MM.1S (cell line): ENCODE measurements at regions not wholly inside any gene's neighbourhood (a gene's known extent, or its start where the extent isn't known, plus 50 kb on each side); places are given as distances from the start of the nearest gene placed in this dataset.

Experiments used
- DNase-seq: peaks from one replicate; pipeline ENCODE4 v3.0.0-alpha.2; 2015
- H2AFZ ChIP-seq: fragments of 300-600 bp; sonication (generic); 2 replicates; pipeline ENCODE4 v1.6.0; 2016; ENCODE audit warnings: antibody characterized with exemption, low read length
- H3F3A ChIP-seq: fragments of 300-600 bp; sonication (generic); 2 replicates; pipeline ENCODE4 v1.6.1; 2016; ENCODE audit warnings: mild to moderate bottlenecking, antibody characterized with exemption, low read length, moderate library complexity, mixed read lengths; ENCODE audit not compliant: insufficient read depth
- H3K27ac ChIP-seq: fragments of 300-600 bp; sonication (generic); 2 replicates; pipeline ENCODE4 v1.5.1; 2016; ENCODE audit warnings: mild to moderate bottlenecking, low read length
- H3K27me3 ChIP-seq: fragments of 300-600 bp; sonication (generic); replicated peaks from 2 replicates; pipeline ENCODE4 v1.6.0; 2016; ENCODE audit warnings: low read length; ENCODE audit not compliant: insufficient read depth
- H3K36me3 ChIP-seq: fragments of 300-600 bp; sonication (generic); replicated peaks from 2 replicates; pipeline ENCODE4 v1.6.1; 2016; ENCODE audit warnings: mild to moderate bottlenecking, low read length, mixed read lengths; ENCODE audit not compliant: insufficient read depth
- H3K4me1 ChIP-seq: fragments of 300-600 bp; sonication (generic); 2 replicates; pipeline ENCODE4 v1.6.1; 2016; ENCODE audit warnings: low read length, mixed read lengths
- H3K4me2 ChIP-seq: fragments of 300-600 bp; sonication (generic); 2 replicates; pipeline ENCODE4 v1.6.0; 2016; ENCODE audit warnings: low read depth, low read length
- H3K4me3 ChIP-seq: fragments of 300-600 bp; sonication (generic); 2 replicates; pipeline ENCODE4 v1.5.1; 2016; ENCODE audit warnings: low read length, mixed read lengths
- H3K79me2 ChIP-seq: fragments of 300-600 bp; sonication (generic); 2 replicates; pipeline ENCODE4 v1.6.1; 2016; ENCODE audit warnings: mixed run types, low read length, mixed read lengths
- H3K9ac ChIP-seq: fragments of 300-600 bp; sonication (generic); 2 replicates; pipeline ENCODE4 v1.6.1; 2016; ENCODE audit warnings: low read length, mixed read lengths
- H3K9me2 ChIP-seq: fragments of 300-600 bp; sonication (generic); replicated peaks from 2 replicates; pipeline ENCODE4 v1.6.1; 2016; ENCODE audit warnings: mild to moderate bottlenecking, low read length, mixed read lengths; ENCODE audit not compliant: insufficient read depth
- H3K9me3 ChIP-seq: fragments of 300-600 bp; sonication (generic); replicated peaks from 2 replicates; pipeline ENCODE4 v1.6.1; 2016; ENCODE audit warnings: mild to moderate bottlenecking, low read length, mixed read lengths; ENCODE audit not compliant: insufficient read depth
- H4K20me1 ChIP-seq: fragments of 300-600 bp; sonication (generic); 2 replicates; pipeline ENCODE4 v1.6.1; 2016; ENCODE audit warnings: mild to moderate bottlenecking, low read length, moderate library complexity, mixed read lengths; ENCODE audit not compliant: insufficient read depth
- CTCF ChIP-seq: fragments of 300-600 bp; sonication (generic); IDR thresholded peaks from 2 replicates; pipeline ENCODE4 v1.5.1; 2016; ENCODE audit warnings: antibody characterized with exemption, low read length, mixed read lengths
- EZH2 ChIP-seq: fragments of 300-600 bp; sonication (generic); optimal IDR thresholded peaks from 2 replicates; pipeline ENCODE3; 2017; ENCODE audit warnings: low read depth, mild to moderate bottlenecking, antibody characterized with exemption, low read length, mixed read lengths
- EZH2phosphoT487 ChIP-seq: fragments of 300-600 bp; sonication (generic); IDR thresholded peaks from 2 replicates; pipeline ENCODE4 v1.6.1; 2018; ENCODE audit warnings: antibody characterized with exemption, low read length

- Histone ChIP-seq H3K36me3 (no peaks in the 10 kb centered on the region), H3K9ac (no peak overlapping the region), H3K27ac (no peak overlapping the region), H3K4me3 (no peak overlapping the region), H3K9me3 (no peaks in the 10 kb centered on the region), H4K20me1 (no peaks in the 10 kb centered on the region), H3K4me2 (no peak overlapping the region), H3F3A (no peaks in the 10 kb centered on the region), H2AFZ (no peak overlapping the region), H3K4me1 (0 out of 2 replicates have a peak, but pooled peaks cover 6% of the 10 kb centered on the region), H3K27me3 (no peaks in the 10 kb centered on the region), H3K79me2 (no peaks in the 10 kb centered on the region), H3K9me2 (no peaks in the 10 kb centered on the region)
- no peak for DNase-seq
- no peak for TF ChIP-seq CTCF
- no peak for TF ChIP-seq EZH2phosphoT487
- TF ChIP-seq EZH2 = no peak
Observed at GRCh38 chr2:176566961-176567360, 297.7 kb downstream of the MTX2 start.

GRCh38 chr2:176567361-176567760 is 298.1 kb downstream of the MTX2 start:
- 0 out of 2 replicates have a peak, but pooled peaks cover 6% of the 10 kb centered on the region for H3K4me1 ChIP-seq
- no peaks in the 10 kb centered on the region for H3K36me3 ChIP-seq
- no peak for DNase-seq
- H3K27me3 ChIP-seq = no peaks in the 10 kb centered on the region
- no peaks in the 10 kb centered on the region for H4K20me1 ChIP-seq
- no peak for TF ChIP-seq EZH2
- no peak for TF ChIP-seq EZH2phosphoT487
- TF ChIP-seq CTCF = no peak
- H3K27ac ChIP-seq = no peak overlapping the region
- no peaks in the 10 kb centered on the region for H3K79me2 ChIP-seq
- no peaks in the 10 kb centered on the region for H3F3A ChIP-seq
- H3K9me2 ChIP-seq = no peaks in the 10 kb centered on the region
- no peak overlapping the region for H3K4me2 ChIP-seq
- H3K4me3 ChIP-seq = no peak overlapping the region
- no peaks in the 10 kb centered on the region for H3K9me3 ChIP-seq
- no peak overlapping the region for H3K9ac ChIP-seq
- H2AFZ ChIP-seq = no peak overlapping the region

GRCh38 chr2:176569574-176569973 is 300.3 kb downstream of the MTX2 start:
- Histone ChIP-seq H3K4me2 (no peak overlapping the region), H4K20me1 (no peaks in the 10 kb centered on the region), H3K4me3 (no peak overlapping the region), H3K9ac (no peak overlapping the region), H3K36me3 (no peaks in the 10 kb centered on the region), H3K79me2 (no peaks in the 10 kb centered on the region), H3K9me3 (no peaks in the 10 kb centered on the region), H3K27me3 (no peaks in the 10 kb centered on the region), H3K9me2 (no peaks in the 10 kb centered on the region), H3K4me1 (0 out of 2 replicates have a peak, but pooled peaks cover 6% of the 10 kb centered on the region), H3K27ac (no peak overlapping the region), H2AFZ (no peak overlapping the region), H3F3A (no peaks in the 10 kb centered on the region)
- DNase-seq = no peak
- TF ChIP-seq EZH2phosphoT487 = no peak
- no peak for TF ChIP-seq CTCF
- TF ChIP-seq EZH2 = no peak
